ENCODE measurements at regions not wholly inside any gene's neighbourhood (a gene's known extent, or its start where the extent isn't known, plus 50 kb on each side); places are given as distances from the start of the nearest gene placed in this dataset.

DNA sequence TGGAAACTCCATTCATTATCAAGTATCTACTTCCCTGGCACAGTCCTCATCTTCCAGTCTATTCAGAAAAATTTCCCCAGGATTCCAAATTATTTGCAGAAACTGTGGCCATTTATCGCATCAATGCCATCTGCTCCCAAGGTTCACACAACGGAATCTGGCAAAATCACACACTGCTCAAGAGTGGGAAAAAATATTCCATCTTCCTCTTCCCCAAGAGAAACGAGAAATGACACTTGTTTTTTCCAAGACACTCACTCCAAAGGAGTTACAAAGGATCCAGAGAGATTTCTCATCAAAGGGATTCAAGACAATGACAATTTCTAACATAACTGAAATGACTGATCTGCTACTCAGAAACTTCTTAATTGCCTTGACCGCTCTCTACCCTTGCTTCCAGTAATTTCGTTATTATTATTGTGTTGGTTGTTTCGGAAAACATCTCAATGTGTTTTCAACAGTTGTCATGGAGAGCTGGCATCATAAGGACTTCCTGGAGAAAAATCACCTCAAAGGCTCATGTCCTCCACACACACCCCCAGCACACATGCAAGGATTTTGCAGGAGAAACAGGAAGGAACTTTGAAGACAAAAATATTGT, 128.0 kb downstream of the PSMG1 start:
- H3K4me2 ChIP-seq (ENCODE audit: control insufficient read depth, insufficient read depth): no peak overlapping the region
- H3K4me1 ChIP-seq (ENCODE audit: control insufficient read depth, insufficient read depth, low read length): no peaks in the 10 kb centered on the region
- no peaks in the 10 kb centered on the region for H3K36me3 ChIP-seq (ENCODE audit: control insufficient read depth in 2 of 2, insufficient read depth in 2 of 2, low read length in 1 of 2)
- H3K79me2 ChIP-seq (ENCODE audit: control insufficient read depth, insufficient read depth, low read length): no peaks in the 10 kb centered on the region
- no TSS peak for BruUV-seq (replicated peaks)
- no peaks in the 10 kb centered on the region for H3K27me3 ChIP-seq (replicated peaks in 1 of 2; ENCODE audit: control insufficient read depth in 2 of 2, insufficient read depth in 2 of 2, low read length in 1 of 2)
- SMC1A ChIA-PET (ENCODE audit: uncharacterized antibody, unreplicated experiment): no interaction called here
- in situ Hi-C loops (cut with MboI): no loop called here
- 24% methylated on average over 6 of the region's 6 CpGs for WGBS (ENCODE audit: insufficient coverage, insufficient replicate concordance, low lambda C conversion rate, missing lambda C conversion rate)
- POLR2A ChIA-PET: no interaction called here
- TF ChIP-seq, protein P1, sequence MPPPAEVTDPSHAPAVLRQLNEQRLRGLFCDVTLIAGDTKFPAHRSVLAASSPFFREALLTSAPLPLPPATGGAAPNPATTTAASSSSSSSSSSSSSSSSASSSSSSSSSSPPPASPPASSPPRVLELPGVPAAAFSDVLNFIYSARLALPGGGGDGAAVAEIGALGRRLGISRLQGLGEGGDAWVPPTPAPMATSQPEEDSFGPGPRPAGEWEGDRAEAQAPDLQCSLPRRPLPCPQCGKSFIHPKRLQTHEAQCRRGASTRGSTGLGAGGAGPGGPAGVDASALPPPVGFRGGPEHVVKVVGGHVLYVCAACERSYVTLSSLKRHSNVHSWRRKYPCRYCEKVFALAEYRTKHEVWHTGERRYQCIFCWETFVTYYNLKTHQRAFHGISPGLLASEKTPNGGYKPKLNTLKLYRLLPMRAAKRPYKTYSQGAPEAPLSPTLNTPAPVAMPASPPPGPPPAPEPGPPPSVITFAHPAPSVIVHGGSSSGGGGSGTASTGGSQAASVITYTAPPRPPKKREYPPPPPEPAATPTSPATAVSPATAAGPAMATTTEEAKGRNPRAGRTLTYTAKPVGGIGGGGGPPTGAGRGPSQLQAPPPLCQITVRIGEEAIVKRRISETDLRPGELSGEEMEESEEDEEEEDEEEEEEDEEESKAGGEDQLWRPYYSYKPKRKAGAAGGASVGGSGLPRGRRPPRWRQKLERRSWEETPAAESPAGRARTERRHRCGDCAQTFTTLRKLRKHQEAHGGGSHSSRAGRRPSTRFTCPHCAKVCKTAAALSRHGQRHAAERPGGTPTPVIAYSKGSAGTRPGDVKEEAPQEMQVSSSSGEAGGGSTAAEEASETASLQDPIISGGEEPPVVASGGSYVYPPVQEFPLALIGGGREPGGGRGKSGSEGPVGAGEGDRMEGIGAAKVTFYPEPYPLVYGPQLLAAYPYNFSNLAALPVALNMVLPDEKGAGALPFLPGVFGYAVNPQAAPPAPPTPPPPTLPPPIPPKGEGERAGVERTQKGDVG (CRISPR knock-in tag; IDR thresholded peaks at IDR 0.05): no peak
- TF ChIP-seq NFXL1 (IDR thresholded peaks at IDR 0.05; ENCODE audit: borderline replicate concordance) (no peak), SUZ12 (IDR thresholded peaks at IDR 0.05; ENCODE audit: unreplicated experiment) (no peak), HSF1 (IDR thresholded peaks at IDR 0.05; ENCODE audit: low read depth, low read length) (no peak), NR2C2 (IDR thresholded peaks at IDR 0.05; ENCODE audit: borderline replicate concordance, control insufficient read depth, insufficient read length, low read depth) (no peak), LARP7 (IDR thresholded peaks at IDR 0.05) (no peak), ZNF207 (IDR thresholded peaks at IDR 0.05; ENCODE audit: borderline replicate concordance) (no peak), SMC3 (IDR thresholded peaks at IDR 0.05; ENCODE audit: borderline replicate concordance, low read length) (no peak), ZNF217 (IDR thresholded peaks at IDR 0.05) (no peak), SIX5 (IDR thresholded peaks at IDR 0.05; ENCODE audit: low read depth, low read length, severe bottlenecking) (no peak), RAD21 (IDR thresholded peaks at IDR 0.05; ENCODE audit: insufficient read depth, low read depth, low read length) (no peak)
- TF ChIP-seq, protein P2, sequence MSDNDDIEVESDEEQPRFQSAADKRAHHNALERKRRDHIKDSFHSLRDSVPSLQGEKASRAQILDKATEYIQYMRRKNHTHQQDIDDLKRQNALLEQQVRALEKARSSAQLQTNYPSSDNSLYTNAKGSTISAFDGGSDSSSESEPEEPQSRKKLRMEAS (IDR thresholded peaks at IDR 0.05; ENCODE audit: low read depth, low read length): no peak
- DNase-seq (ENCODE audit: low read depth, low spot score) (no peak), FAIRE-seq (no peak), ATAC-seq (no peak)
- no peak overlapping the region for H3K4me3 ChIP-seq
- H3K27ac ChIP-seq (ENCODE audit: control insufficient read depth, insufficient read depth): no peak overlapping the region
- H3K9ac ChIP-seq (ENCODE audit: control insufficient read depth, insufficient read depth, low read length): no peak overlapping the region
- H3K9me3 ChIP-seq (replicated peaks; ENCODE audit: control insufficient read depth, insufficient read depth, low read length): no peaks in the 10 kb centered on the region
- no peak overlapping the region for H2AFZ ChIP-seq (ENCODE audit: control insufficient read depth, low read depth, low read length)
- H4K20me1 ChIP-seq (ENCODE audit: control insufficient read depth, insufficient read depth): no peaks in the 10 kb centered on the region
- intact Hi-C loops (cut with micrococcal nuclease; ENCODE audit: unreplicated experiment): no loop called here
- RAD21 ChIA-PET (ENCODE audit: unreplicated experiment): no interaction called here
- CTCF ChIA-PET: no interaction called here

Data from GM12878 (cell line).